ENCODE measurements at regions not wholly inside any gene's neighbourhood (a gene's known extent, or its start where the extent isn't known, plus 50 kb on each side); places are given as distances from the start of the nearest gene placed in this dataset.

DNA sequence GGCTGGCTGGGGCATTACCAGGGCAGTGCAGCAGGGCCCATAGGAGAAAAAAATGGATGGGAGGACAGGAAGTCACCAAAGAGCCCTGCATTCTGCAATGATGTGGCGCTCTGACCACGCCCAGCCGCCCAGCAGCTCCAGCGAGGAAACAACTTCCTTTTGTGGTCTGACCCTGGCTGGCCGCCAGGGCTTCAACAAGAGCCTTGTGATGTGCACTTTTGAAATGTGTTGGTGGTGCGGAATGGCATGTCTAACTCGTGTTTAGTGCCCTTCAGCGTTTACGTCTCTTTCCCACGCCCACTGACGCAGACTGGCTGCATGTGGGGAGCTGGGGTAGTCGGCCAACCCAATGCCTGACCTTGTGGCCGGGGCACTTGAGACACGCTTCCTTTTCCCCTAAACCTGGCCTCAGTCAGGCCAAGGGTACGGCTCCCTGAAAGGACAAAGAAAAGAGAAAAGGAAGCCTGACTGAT is 81.9 kb upstream of the CTNNB1 start:
- no peak for TF ChIP-seq SUZ12 (IDR thresholded peaks at IDR 0.05)
- TF ChIP-seq L3MBTL2 (conservative IDR thresholded peaks at IDR 0.05) = no peak
- no peak for TF ChIP-seq FOXK2 (IDR thresholded peaks at IDR 0.05)
- no peak for TF ChIP-seq SP1 (IDR thresholded peaks at IDR 0.05)
